ENCODE measurements at regions not wholly inside any gene's neighbourhood (a gene's known extent, or its start where the extent isn't known, plus 50 kb on each side); places are given as distances from the start of the nearest gene placed in this dataset.

- no peaks in the 10 kb centered on the region for H3K36me3 ChIP-seq
- no peak for DNase-seq (ENCODE audit: low spot score in 2 of 2)
- TF ChIP-seq POLR2A (IDR thresholded peaks at IDR 0.05) (no peak), EP300 (IDR thresholded peaks at IDR 0.05) (no peak)
- TF ChIP-seq, protein P1, sequence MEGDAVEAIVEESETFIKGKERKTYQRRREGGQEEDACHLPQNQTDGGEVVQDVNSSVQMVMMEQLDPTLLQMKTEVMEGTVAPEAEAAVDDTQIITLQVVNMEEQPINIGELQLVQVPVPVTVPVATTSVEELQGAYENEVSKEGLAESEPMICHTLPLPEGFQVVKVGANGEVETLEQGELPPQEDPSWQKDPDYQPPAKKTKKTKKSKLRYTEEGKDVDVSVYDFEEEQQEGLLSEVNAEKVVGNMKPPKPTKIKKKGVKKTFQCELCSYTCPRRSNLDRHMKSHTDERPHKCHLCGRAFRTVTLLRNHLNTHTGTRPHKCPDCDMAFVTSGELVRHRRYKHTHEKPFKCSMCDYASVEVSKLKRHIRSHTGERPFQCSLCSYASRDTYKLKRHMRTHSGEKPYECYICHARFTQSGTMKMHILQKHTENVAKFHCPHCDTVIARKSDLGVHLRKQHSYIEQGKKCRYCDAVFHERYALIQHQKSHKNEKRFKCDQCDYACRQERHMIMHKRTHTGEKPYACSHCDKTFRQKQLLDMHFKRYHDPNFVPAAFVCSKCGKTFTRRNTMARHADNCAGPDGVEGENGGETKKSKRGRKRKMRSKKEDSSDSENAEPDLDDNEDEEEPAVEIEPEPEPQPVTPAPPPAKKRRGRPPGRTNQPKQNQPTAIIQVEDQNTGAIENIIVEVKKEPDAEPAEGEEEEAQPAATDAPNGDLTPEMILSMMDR (IDR thresholded peaks at IDR 0.05) = no peak
- peaks cover 0 to 45% (median 7%) of the 10 kb centered on the region in 4 donors for H3K4me1 ChIP-seq
- H3K4me3 ChIP-seq = no peak overlapping the region
- H3K27me3 ChIP-seq = no peaks in the 10 kb centered on the region
- H3K27ac ChIP-seq = no peak overlapping the region
- H3K9me3 ChIP-seq = no peaks in the 10 kb centered on the region
- WGBS, 2 donors = 28 to 35% methylated on average over 4 of the region's 4 CpGs
These were observed 118.4 kb downstream of the COPRS start for GRCh38 chr17:31740611-31741082.

- no peaks in the 10 kb centered on the region for H3K9me3 ChIP-seq
- no peak overlapping the region for H3K4me3 ChIP-seq
- peaks cover 0 to 30% (median 3%) of the 10 kb centered on the region in 4 donors for H3K4me1 ChIP-seq
- no peaks in the 10 kb centered on the region for H3K36me3 ChIP-seq
- H3K27me3 ChIP-seq = no peaks in the 10 kb centered on the region
- WGBS, 2 donors = 72 to 84% methylated on average over 2 of the region's 2 CpGs
- H3K27ac ChIP-seq = no peak overlapping the region
- DNase-seq (ENCODE audit: low spot score in 2 of 2) = no peak
- TF ChIP-seq POLR2A (IDR thresholded peaks at IDR 0.05) = no peak
- TF ChIP-seq EP300 (IDR thresholded peaks at IDR 0.05) = no peak
These were observed 119.9 kb downstream of the COPRS start for GRCh38 chr17:31738996-31739699.

DNA sequence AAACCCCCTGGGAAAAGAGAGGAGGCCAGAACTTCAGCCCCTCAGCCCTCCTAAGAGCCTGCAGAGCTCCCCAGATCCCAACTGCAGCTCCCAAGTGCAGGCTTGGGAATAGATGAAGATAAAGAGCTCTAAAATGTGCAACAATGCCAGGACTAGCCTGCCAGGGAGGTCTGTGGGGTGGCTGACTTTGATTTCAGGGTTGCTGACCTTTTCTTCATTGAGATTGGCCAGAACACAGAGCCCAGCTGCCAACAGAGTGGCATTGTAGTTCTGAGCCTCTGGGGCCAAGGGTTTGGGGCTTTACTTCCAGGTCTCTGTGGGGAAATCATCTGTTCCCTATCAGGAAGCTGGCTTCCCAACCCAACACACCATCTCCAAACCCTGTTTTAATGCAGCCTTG, 120.6 kb downstream of the COPRS start:
- Histone ChIP-seq H3K36me3 (no peaks in the 10 kb centered on the region), H3K4me3 (no peak overlapping the region), H3K27ac (no peak overlapping the region), H3K4me1 (peaks cover 0 to 24% (median 0%) of the 10 kb centered on the region in 4 donors), H3K9me3 (no peaks in the 10 kb centered on the region), H3K27me3 (no peaks in the 10 kb centered on the region)
- TF ChIP-seq, protein P1 (IDR thresholded peaks at IDR 0.05) = no peak
- TF ChIP-seq POLR2A (IDR thresholded peaks at IDR 0.05) = no peak
- TF ChIP-seq EP300 (IDR thresholded peaks at IDR 0.05) = no peak
- DNase-seq (ENCODE audit: low spot score in 2 of 2) = no peak

DNA sequence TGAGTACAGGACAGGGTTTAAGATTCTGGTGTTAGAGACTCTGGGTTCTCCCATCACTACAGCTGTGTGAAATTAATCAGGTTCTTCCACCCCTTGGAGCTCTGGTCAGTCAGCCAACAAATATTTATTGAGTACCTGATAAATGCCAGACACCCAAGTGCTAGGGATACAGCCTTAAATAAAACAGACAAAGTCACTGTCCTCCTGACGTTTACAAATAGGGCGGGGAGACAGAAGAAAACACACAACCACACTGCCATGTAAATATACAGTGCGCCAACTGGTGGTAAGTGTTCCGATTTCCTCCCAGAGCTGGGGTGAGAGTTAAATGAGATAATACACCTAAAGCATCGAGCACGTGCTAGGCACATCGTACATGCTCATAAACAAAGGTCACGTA, 121.0 kb downstream of the COPRS start:
- no peak for TF ChIP-seq EP300 (IDR thresholded peaks at IDR 0.05)
- TF ChIP-seq, protein P1 (IDR thresholded peaks at IDR 0.05) = no peak
- TF ChIP-seq POLR2A (IDR thresholded peaks at IDR 0.05) = no peak

GRCh38 chr17:31736855-31737625, 122.0 kb downstream of the COPRS start:
- Histone ChIP-seq H3K4me3 (no peak overlapping the region), H3K27me3 (no peaks in the 10 kb centered on the region), H3K36me3 (no peaks in the 10 kb centered on the region), H3K27ac (no peak overlapping the region), H3K4me1 (peaks cover 0 to 24% (median 0%) of the 10 kb centered on the region in 4 donors), H3K9me3 (no peaks in the 10 kb centered on the region)
- 70 to 75% methylated on average over 5 of the region's 5 CpGs for WGBS, 2 donors
- no peak for TF ChIP-seq EP300 (IDR thresholded peaks at IDR 0.05)
- TF ChIP-seq, protein P1 (IDR thresholded peaks at IDR 0.05) = no peak
- TF ChIP-seq POLR2A (IDR thresholded peaks at IDR 0.05) = no peak
- no peak for DNase-seq (ENCODE audit: low spot score in 2 of 2)

More for the DNA sequence above, 121.0 kb downstream of the COPRS start:
- no peak for DNase-seq (ENCODE audit: low spot score in 2 of 2)
- 76 to 80% methylated on average over 8 of the region's 8 CpGs for WGBS, 2 donors
- no peak overlapping the region for H3K27ac ChIP-seq
- H3K4me3 ChIP-seq = no peak overlapping the region
- no peaks in the 10 kb centered on the region for H3K36me3 ChIP-seq
- H3K9me3 ChIP-seq = no peaks in the 10 kb centered on the region
- H3K4me1 ChIP-seq = peaks cover 0 to 24% (median 0%) of the 10 kb centered on the region in 4 donors
- H3K27me3 ChIP-seq = no peaks in the 10 kb centered on the region
